Loucy (cell line): ENCODE measurements at regions not wholly inside any gene's neighbourhood (a gene's known extent, or its start where the extent isn't known, plus 50 kb on each side); places are given as distances from the start of the nearest gene placed in this dataset.

Experiments
- H2AFZ ChIP-seq: fragments of 200-600 bp; sonication (generic); 2 replicates; pipeline ENCODE4 v1.6.0; 2016; ENCODE audit warnings: antibody characterized with exemption, mild to moderate bottlenecking, low read length, moderate library complexity
- H3F3A ChIP-seq: fragments of 200-600 bp; 2 replicates; pipeline ENCODE4 v1.6.0; 2016; ENCODE audit warnings: antibody characterized with exemption, low read depth, mild to moderate bottlenecking
- H3K27me3 ChIP-seq: fragments of 200-600 bp; sonication (generic); 2 replicates; pipeline ENCODE4 v1.6.1; 2014; ENCODE audit warnings: low read length, mild to moderate bottlenecking; ENCODE audit not compliant: insufficient read depth, poor library complexity, severe bottlenecking
- H3K36me3 ChIP-seq: fragments of 200-600 bp; sonication (generic); 2 replicates; pipeline ENCODE4 v1.6.1; 2016; ENCODE audit warnings: low read length; ENCODE audit not compliant: insufficient read depth
- H3K4me1 ChIP-seq: fragments of 200-600 bp; sonication (generic); 2 replicates; pipeline ENCODE4 v1.5.1; 2014; ENCODE audit warnings: low read length, mild to moderate bottlenecking; ENCODE audit not compliant: insufficient read depth, poor library complexity, severe bottlenecking
- H3K4me2 ChIP-seq: fragments of 200-600 bp; sonication (generic); 2 replicates; pipeline ENCODE4 v1.6.0; 2014; ENCODE audit warnings: antibody characterized with exemption, low read length, low read depth, mild to moderate bottlenecking; ENCODE audit not compliant: poor library complexity, severe bottlenecking
- H3K4me3 ChIP-seq: fragments of 200-600 bp; sonication (generic); 2 replicates; pipeline ENCODE4 v1.5.1; 2014; ENCODE audit warnings: low read length, mild to moderate bottlenecking, mixed read lengths; ENCODE audit not compliant: poor library complexity, severe bottlenecking
- H3K79me2 ChIP-seq: fragments of 200-600 bp; sonication (generic); 2 replicates; pipeline ENCODE4 v1.6.1; 2014; ENCODE audit warnings: low read length; ENCODE audit not compliant: insufficient read depth
- H3K9ac ChIP-seq: fragments of 200-600 bp; sonication (generic); 2 replicates; pipeline ENCODE4 v1.6.0; 2014; ENCODE audit warnings: mild to moderate bottlenecking, low read depth, low read length, moderate library complexity; ENCODE audit not compliant: poor library complexity, severe bottlenecking
- H3K9me2 ChIP-seq: fragments of 200-600 bp; sonication (generic); replicated peaks from 2 replicates; pipeline ENCODE4 v1.6.1; 2016; ENCODE audit warnings: low read depth, low read length, mixed read lengths
- H3K9me3 ChIP-seq: fragments of 200-600 bp; sonication (generic); 2 replicates; pipeline ENCODE4 v1.6.1; 2014; ENCODE audit warnings: mild to moderate bottlenecking, antibody characterized with exemption, low read length, low read depth; ENCODE audit not compliant: insufficient read depth
- H4K20me1 ChIP-seq: fragments of 200-600 bp; sonication (generic); 2 replicates; pipeline ENCODE4 v1.6.0; 2014; ENCODE audit warnings: antibody characterized with exemption, low read length, mild to moderate bottlenecking; ENCODE audit not compliant: insufficient read depth, poor library complexity, severe bottlenecking
- EZH2phosphoT487 ChIP-seq: fragments of 200-600 bp; IDR thresholded peaks from 2 replicates; pipeline ENCODE4 v1.6.1; 2018; ENCODE audit warnings: antibody characterized with exemption, mild to moderate bottlenecking, moderate library complexity, borderline replicate concordance
- TF ChIP-seq, protein P1 (sequence below): fragments of 200-600 bp; sonication (generic); conservative IDR thresholded peaks from 2 replicates; pipeline ENCODE4 v1.5.1; 2014; ENCODE audit warnings: mild to moderate bottlenecking, antibody characterized with exemption, low read length

DNA sequence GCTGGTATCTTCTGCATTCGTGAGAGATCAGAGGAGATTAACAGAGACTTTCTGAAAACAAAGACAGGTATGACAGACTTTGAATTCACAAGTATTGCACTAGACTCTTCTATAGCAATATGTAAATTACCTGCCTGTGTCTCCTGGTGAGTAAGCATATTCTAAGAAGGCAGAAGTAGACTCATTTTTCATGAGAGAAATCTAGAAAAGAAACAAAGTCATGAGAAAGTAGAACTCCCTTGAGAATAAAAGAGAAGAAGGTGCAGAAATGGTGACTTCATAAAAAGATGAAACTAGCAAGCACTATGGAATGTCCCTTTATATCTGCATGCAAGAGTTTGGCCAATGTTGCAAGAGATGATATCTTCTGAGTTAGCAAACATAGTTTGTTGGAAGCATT is 419.8 kb downstream of the DMRT2 start:
- no peaks in the 10 kb centered on the region for H3K4me1 ChIP-seq
- TF ChIP-seq, protein P1, sequence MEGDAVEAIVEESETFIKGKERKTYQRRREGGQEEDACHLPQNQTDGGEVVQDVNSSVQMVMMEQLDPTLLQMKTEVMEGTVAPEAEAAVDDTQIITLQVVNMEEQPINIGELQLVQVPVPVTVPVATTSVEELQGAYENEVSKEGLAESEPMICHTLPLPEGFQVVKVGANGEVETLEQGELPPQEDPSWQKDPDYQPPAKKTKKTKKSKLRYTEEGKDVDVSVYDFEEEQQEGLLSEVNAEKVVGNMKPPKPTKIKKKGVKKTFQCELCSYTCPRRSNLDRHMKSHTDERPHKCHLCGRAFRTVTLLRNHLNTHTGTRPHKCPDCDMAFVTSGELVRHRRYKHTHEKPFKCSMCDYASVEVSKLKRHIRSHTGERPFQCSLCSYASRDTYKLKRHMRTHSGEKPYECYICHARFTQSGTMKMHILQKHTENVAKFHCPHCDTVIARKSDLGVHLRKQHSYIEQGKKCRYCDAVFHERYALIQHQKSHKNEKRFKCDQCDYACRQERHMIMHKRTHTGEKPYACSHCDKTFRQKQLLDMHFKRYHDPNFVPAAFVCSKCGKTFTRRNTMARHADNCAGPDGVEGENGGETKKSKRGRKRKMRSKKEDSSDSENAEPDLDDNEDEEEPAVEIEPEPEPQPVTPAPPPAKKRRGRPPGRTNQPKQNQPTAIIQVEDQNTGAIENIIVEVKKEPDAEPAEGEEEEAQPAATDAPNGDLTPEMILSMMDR, result no peak
- no peak for TF ChIP-seq EZH2phosphoT487
- H3K9ac ChIP-seq, result no peak overlapping the region
- no peaks in the 10 kb centered on the region for H4K20me1 ChIP-seq
- no peaks in the 10 kb centered on the region for H3K27me3 ChIP-seq
- no peak overlapping the region for H3K4me2 ChIP-seq
- no peaks in the 10 kb centered on the region for H3K79me2 ChIP-seq
- H3K9me2 ChIP-seq, result no peaks in the 10 kb centered on the region
- H3K36me3 ChIP-seq, result no peaks in the 10 kb centered on the region
- H3F3A ChIP-seq, result no peaks in the 10 kb centered on the region
- no peak overlapping the region for H3K4me3 ChIP-seq
- no peak overlapping the region for H2AFZ ChIP-seq
- no peaks in the 10 kb centered on the region for H3K9me3 ChIP-seq

- TF ChIP-seq, protein P1, result no peak
- no peak for TF ChIP-seq EZH2phosphoT487
- Histone ChIP-seq H2AFZ (no peak overlapping the region), H3K4me3 (no peak overlapping the region)
Measured at GRCh38 chr9:1473956-1474634, 423.9 kb downstream of the DMRT2 start.

DNA sequence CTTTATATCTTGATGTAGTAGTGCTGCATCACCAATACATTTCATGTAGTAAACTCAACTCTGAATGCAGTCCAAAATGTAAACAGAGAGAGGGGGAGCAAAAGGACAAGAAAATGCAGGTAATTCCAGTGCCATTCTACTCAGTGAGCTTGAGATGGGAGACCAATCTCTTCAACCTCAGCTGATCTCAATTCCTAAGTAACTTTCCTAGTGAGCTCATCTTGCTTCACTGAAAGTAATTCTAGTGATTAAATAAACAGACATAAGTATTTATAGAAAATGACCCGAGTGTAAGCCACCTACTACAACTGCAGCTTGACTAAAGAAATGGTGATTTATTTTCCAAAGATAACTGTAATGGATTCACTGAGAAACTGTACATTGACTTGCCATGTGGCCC is 424.5 kb downstream of the DMRT2 start:
- H3K9me2 ChIP-seq, result no peaks in the 10 kb centered on the region
- no peak overlapping the region for H2AFZ ChIP-seq
- H3K79me2 ChIP-seq, result no peaks in the 10 kb centered on the region
- H3F3A ChIP-seq, result no peaks in the 10 kb centered on the region
- H3K4me1 ChIP-seq, result no peaks in the 10 kb centered on the region
- H3K36me3 ChIP-seq, result no peaks in the 10 kb centered on the region
- H3K9me3 ChIP-seq, result no peaks in the 10 kb centered on the region
- no peaks in the 10 kb centered on the region for H4K20me1 ChIP-seq
- no peak overlapping the region for H3K4me3 ChIP-seq
- no peaks in the 10 kb centered on the region for H3K27me3 ChIP-seq
- no peak overlapping the region for H3K9ac ChIP-seq
- no peak overlapping the region for H3K4me2 ChIP-seq
- no peak for TF ChIP-seq EZH2phosphoT487
- TF ChIP-seq, protein P1, result no peak

More at GRCh38 chr9:1473956-1474634, 423.9 kb downstream of the DMRT2 start:
- Histone ChIP-seq H3K9me2 (no peaks in the 10 kb centered on the region), H3F3A (no peaks in the 10 kb centered on the region), H3K36me3 (no peaks in the 10 kb centered on the region), H3K9ac (no peak overlapping the region), H3K9me3 (no peaks in the 10 kb centered on the region), H3K4me2 (no peak overlapping the region), H3K4me1 (no peaks in the 10 kb centered on the region), H3K27me3 (no peaks in the 10 kb centered on the region), H3K79me2 (no peaks in the 10 kb centered on the region), H4K20me1 (no peaks in the 10 kb centered on the region)
